ENCODE measurements at regions not wholly inside any gene's neighbourhood (a gene's known extent, or its start where the extent isn't known, plus 50 kb on each side); places are given as distances from the start of the nearest gene placed in this dataset.

GRCh38 chr3:159910991-159911663 is 77.5 kb upstream of the IL12A start:
- no peaks in the 10 kb centered on the region for H3K27me3 ChIP-seq (ENCODE audit: control insufficient read depth, insufficient read depth, low read length)
- no peak overlapping the region for H3K9ac ChIP-seq (ENCODE audit: low read depth, low read length)
- no peak overlapping the region for H3K4me3 ChIP-seq (ENCODE audit: low read depth, low read length)
- H3K9me3 ChIP-seq (ENCODE audit: control insufficient read depth, insufficient read depth, low read length): no peaks in the 10 kb centered on the region
- H3K4me1 ChIP-seq (ENCODE audit: control insufficient read depth, insufficient read depth, low read length): no peaks in the 10 kb centered on the region
- no peaks in the 10 kb centered on the region for H3K36me3 ChIP-seq (ENCODE audit: control insufficient read depth, insufficient read depth, low read length)

GRCh38 chr3:159911664-159912037 is 77.0 kb upstream of the IL12A start:
- H3K4me1 ChIP-seq (ENCODE audit: control insufficient read depth, insufficient read depth, low read length): no peaks in the 10 kb centered on the region
- no peak overlapping the region for H3K9ac ChIP-seq (ENCODE audit: low read depth, low read length)
- H3K9me3 ChIP-seq (ENCODE audit: control insufficient read depth, insufficient read depth, low read length): no peaks in the 10 kb centered on the region
- H3K36me3 ChIP-seq (ENCODE audit: control insufficient read depth, insufficient read depth, low read length): no peaks in the 10 kb centered on the region
- H3K4me3 ChIP-seq (ENCODE audit: low read depth, low read length): no peak overlapping the region
- H3K27me3 ChIP-seq (ENCODE audit: control insufficient read depth, insufficient read depth, low read length): no peaks in the 10 kb centered on the region

- no peak overlapping the region for H3K9ac ChIP-seq (ENCODE audit: low read depth, low read length)
- H3K4me1 ChIP-seq (ENCODE audit: control insufficient read depth, insufficient read depth, low read length): no peaks in the 10 kb centered on the region
- no peaks in the 10 kb centered on the region for H3K27me3 ChIP-seq (ENCODE audit: control insufficient read depth, insufficient read depth, low read length)
- H3K9me3 ChIP-seq (ENCODE audit: control insufficient read depth, insufficient read depth, low read length): no peaks in the 10 kb centered on the region
- H3K36me3 ChIP-seq (ENCODE audit: control insufficient read depth, insufficient read depth, low read length): no peaks in the 10 kb centered on the region
- H3K4me3 ChIP-seq (ENCODE audit: low read depth, low read length): no peak overlapping the region
Measured at GRCh38 chr3:159913712-159914414, 74.8 kb upstream of the IL12A start.

- Histone ChIP-seq H3K9me3 (ENCODE audit: control insufficient read depth, insufficient read depth, low read length) (no peaks in the 10 kb centered on the region), H3K36me3 (ENCODE audit: control insufficient read depth, insufficient read depth, low read length) (no peaks in the 10 kb centered on the region), H3K9ac (ENCODE audit: low read depth, low read length) (no peak overlapping the region), H3K4me3 (ENCODE audit: low read depth, low read length) (no peak overlapping the region), H3K4me1 (ENCODE audit: control insufficient read depth, insufficient read depth, low read length) (no peaks in the 10 kb centered on the region), H3K27me3 (ENCODE audit: control insufficient read depth, insufficient read depth, low read length) (no peaks in the 10 kb centered on the region)
Measured at GRCh38 chr3:159914426-159914825, 74.2 kb upstream of the IL12A start.

- Histone ChIP-seq H3K36me3 (ENCODE audit: control insufficient read depth, insufficient read depth, low read length) (no peaks in the 10 kb centered on the region), H3K9ac (ENCODE audit: low read depth, low read length) (no peak overlapping the region), H3K27me3 (ENCODE audit: control insufficient read depth, insufficient read depth, low read length) (no peaks in the 10 kb centered on the region), H3K4me1 (ENCODE audit: control insufficient read depth, insufficient read depth, low read length) (no peaks in the 10 kb centered on the region), H3K9me3 (ENCODE audit: control insufficient read depth, insufficient read depth, low read length) (no peaks in the 10 kb centered on the region), H3K4me3 (ENCODE audit: low read depth, low read length) (no peak overlapping the region)
Measured at GRCh38 chr3:159916052-159916451, 72.6 kb upstream of the IL12A start.

GRCh38 chr3:159917141-159917540 is 71.5 kb upstream of the IL12A start:
- H3K4me3 ChIP-seq (ENCODE audit: low read depth, low read length): no peak overlapping the region
- H3K9ac ChIP-seq (ENCODE audit: low read depth, low read length): no peak overlapping the region
- H3K36me3 ChIP-seq (ENCODE audit: control insufficient read depth, insufficient read depth, low read length): no peaks in the 10 kb centered on the region
- no peaks in the 10 kb centered on the region for H3K27me3 ChIP-seq (ENCODE audit: control insufficient read depth, insufficient read depth, low read length)
- no peaks in the 10 kb centered on the region for H3K4me1 ChIP-seq (ENCODE audit: control insufficient read depth, insufficient read depth, low read length)
- H3K9me3 ChIP-seq (ENCODE audit: control insufficient read depth, insufficient read depth, low read length): no peaks in the 10 kb centered on the region

- no peak overlapping the region for H3K9ac ChIP-seq (ENCODE audit: low read depth, low read length)
- H3K4me3 ChIP-seq (ENCODE audit: low read depth, low read length): no peak overlapping the region
- H3K27me3 ChIP-seq (ENCODE audit: control insufficient read depth, insufficient read depth, low read length): no peaks in the 10 kb centered on the region
- H3K9me3 ChIP-seq (ENCODE audit: control insufficient read depth, insufficient read depth, low read length): no peaks in the 10 kb centered on the region
- no peaks in the 10 kb centered on the region for H3K4me1 ChIP-seq (ENCODE audit: control insufficient read depth, insufficient read depth, low read length)
- no peaks in the 10 kb centered on the region for H3K36me3 ChIP-seq (ENCODE audit: control insufficient read depth, insufficient read depth, low read length)
Measured at GRCh38 chr3:159919873-159920272, 68.8 kb upstream of the IL12A start.

GRCh38 chr3:159922193-159922840 is 66.3 kb upstream of the IL12A start:
- no peak overlapping the region for H3K9ac ChIP-seq (ENCODE audit: low read depth, low read length)
- H3K27me3 ChIP-seq (ENCODE audit: control insufficient read depth, insufficient read depth, low read length): no peaks in the 10 kb centered on the region
- H3K36me3 ChIP-seq (ENCODE audit: control insufficient read depth, insufficient read depth, low read length): no peaks in the 10 kb centered on the region
- no peak overlapping the region for H3K4me3 ChIP-seq (ENCODE audit: low read depth, low read length)
- H3K9me3 ChIP-seq (ENCODE audit: control insufficient read depth, insufficient read depth, low read length): no peaks in the 10 kb centered on the region
- H3K4me1 ChIP-seq (ENCODE audit: control insufficient read depth, insufficient read depth, low read length): no peaks in the 10 kb centered on the region

- H3K4me1 ChIP-seq (ENCODE audit: control insufficient read depth, insufficient read depth, low read length): no peaks in the 10 kb centered on the region
- H3K36me3 ChIP-seq (ENCODE audit: control insufficient read depth, insufficient read depth, low read length): no peaks in the 10 kb centered on the region
- no peak overlapping the region for H3K9ac ChIP-seq (ENCODE audit: low read depth, low read length)
- H3K9me3 ChIP-seq (ENCODE audit: control insufficient read depth, insufficient read depth, low read length): no peaks in the 10 kb centered on the region
- no peaks in the 10 kb centered on the region for H3K27me3 ChIP-seq (ENCODE audit: control insufficient read depth, insufficient read depth, low read length)
- no peak overlapping the region for H3K4me3 ChIP-seq (ENCODE audit: low read depth, low read length)
Measured at GRCh38 chr3:159922861-159923312, 65.7 kb upstream of the IL12A start.

- no peak overlapping the region for H3K4me3 ChIP-seq (ENCODE audit: low read depth, low read length)
- no peaks in the 10 kb centered on the region for H3K27me3 ChIP-seq (ENCODE audit: control insufficient read depth, insufficient read depth, low read length)
- no peaks in the 10 kb centered on the region for H3K36me3 ChIP-seq (ENCODE audit: control insufficient read depth, insufficient read depth, low read length)
- no peak overlapping the region for H3K9ac ChIP-seq (ENCODE audit: low read depth, low read length)
- H3K4me1 ChIP-seq (ENCODE audit: control insufficient read depth, insufficient read depth, low read length): no peaks in the 10 kb centered on the region
- H3K9me3 ChIP-seq (ENCODE audit: control insufficient read depth, insufficient read depth, low read length): no peaks in the 10 kb centered on the region
Measured at GRCh38 chr3:159923336-159923735, 65.3 kb upstream of the IL12A start.

GRCh38 chr3:159923956-159924355 is 64.7 kb upstream of the IL12A start:
- Histone ChIP-seq H3K36me3 (ENCODE audit: control insufficient read depth, insufficient read depth, low read length) (no peaks in the 10 kb centered on the region), H3K9ac (ENCODE audit: low read depth, low read length) (no peak overlapping the region), H3K4me1 (ENCODE audit: control insufficient read depth, insufficient read depth, low read length) (no peaks in the 10 kb centered on the region), H3K4me3 (ENCODE audit: low read depth, low read length) (no peak overlapping the region), H3K9me3 (ENCODE audit: control insufficient read depth, insufficient read depth, low read length) (no peaks in the 10 kb centered on the region), H3K27me3 (ENCODE audit: control insufficient read depth, insufficient read depth, low read length) (no peaks in the 10 kb centered on the region)

- no peaks in the 10 kb centered on the region for H3K9me3 ChIP-seq (ENCODE audit: control insufficient read depth, insufficient read depth, low read length)
- H3K9ac ChIP-seq (ENCODE audit: low read depth, low read length): no peak overlapping the region
- H3K4me1 ChIP-seq (ENCODE audit: control insufficient read depth, insufficient read depth, low read length): no peaks in the 10 kb centered on the region
- H3K4me3 ChIP-seq (ENCODE audit: low read depth, low read length): no peak overlapping the region
- no peaks in the 10 kb centered on the region for H3K36me3 ChIP-seq (ENCODE audit: control insufficient read depth, insufficient read depth, low read length)
- no peaks in the 10 kb centered on the region for H3K27me3 ChIP-seq (ENCODE audit: control insufficient read depth, insufficient read depth, low read length)
Measured at GRCh38 chr3:159924411-159924810, 64.2 kb upstream of the IL12A start.
